MCF 10A (cell line): ENCODE measurements at regions not wholly inside any gene's neighbourhood (a gene's known extent, or its start where the extent isn't known, plus 50 kb on each side); places are given as distances from the start of the nearest gene placed in this dataset.
A peak's percentile ranks its signal among the peaks of the same experiment; 100 is the strongest.

Experiments
- BruUV-seq: library from RNA; stranded (reverse); fragments of 400-500 nt; replicated peaks from 2 replicates; lab custom pipeline; 2021; lab: Mats Ljungman, UMichigan
- CTCF ChIA-PET: fragments of 300-600 bp; sonication (Branson Sonifier 250); formaldehyde crosslinking; extraction: SDS; loops from one replicate; lab custom pipeline; 2021; ENCODE audit warnings: antibody characterized with exemption, inconsistent platforms; lab: Yijun Ruan, JAX
- POLR2A ChIA-PET: fragments of 300-600, 350-650 bp; sonication (Branson Sonifier 250); formaldehyde crosslinking; extraction: SDS; loops from one replicate; lab custom pipeline; 2020; ENCODE audit warnings: antibody characterized with exemption, inconsistent platforms; lab: Yijun Ruan, JAX
- DNase-seq: peaks from one replicate; pipeline ENCODE4 v3.0.0-alpha.2; 2018; ENCODE audit not compliant: unreplicated experiment
- H3K27ac Mint-ChIP-seq: one replicate; pipeline ENCODE4 v1.8.0; 2022; ENCODE audit warnings: mild to moderate bottlenecking, low read depth, mixed read lengths; ENCODE audit not compliant: unreplicated experiment
- H3K27me3 Mint-ChIP-seq: one replicate; pipeline ENCODE4 v1.8.0; 2022; ENCODE audit warnings: mixed read lengths; ENCODE audit not compliant: insufficient read depth, unreplicated experiment
- H3K36me3 Mint-ChIP-seq: one replicate; pipeline ENCODE4 v1.8.0; 2022; ENCODE audit warnings: mild to moderate bottlenecking, moderate library complexity, mixed read lengths; ENCODE audit not compliant: insufficient read depth, unreplicated experiment
- H3K4me1 Mint-ChIP-seq: one replicate; pipeline ENCODE4 v1.8.0; 2022; ENCODE audit warnings: mixed read lengths; ENCODE audit not compliant: insufficient read depth, unreplicated experiment
- H3K4me3 Mint-ChIP-seq: one replicate; pipeline ENCODE4 v1.8.0; 2022; ENCODE audit warnings: mild to moderate bottlenecking, moderate library complexity, mixed read lengths; ENCODE audit not compliant: unreplicated experiment
- H3K9me3 Mint-ChIP-seq: one replicate; pipeline ENCODE4 v1.8.0; 2022; ENCODE audit warnings: mixed read lengths; ENCODE audit not compliant: unreplicated experiment
- CTCF ChIP-seq: fragments of 200-600 bp; IDR thresholded peaks from one replicate; pipeline ENCODE4 v1.8.0; 2022; ENCODE audit warnings: antibody characterized with exemption, mild to moderate bottlenecking; ENCODE audit not compliant: unreplicated experiment
- intact Hi-C: fragments of 100-400 bp; cut with micrococcal nuclease; formaldehyde crosslinking; loops from 2 replicates; pipeline ENCODE4 v1.14.1; 2022

- no TSS peak for BruUV-seq
- peaks cover 25% of the 10 kb centered on the region for H3K9me3 Mint-ChIP-seq
- TF ChIP-seq CTCF: no peak
- H3K36me3 Mint-ChIP-seq: no peaks in the 10 kb centered on the region
- POLR2A ChIA-PET: interaction anchor here (0.7 kb wide), 1 partner anchor 30 kb away, joined by 3 read pairs; no protein-coding TSS in a partner anchor
- no peak overlapping the region for H3K4me3 Mint-ChIP-seq
- no peaks in the 10 kb centered on the region for H3K27me3 Mint-ChIP-seq
- intact Hi-C loops: no loop called here
- peak; percentile 54 for DNase-seq
- H3K27ac Mint-ChIP-seq: no peak overlapping the region
- no peaks in the 10 kb centered on the region for H3K4me1 Mint-ChIP-seq
- CTCF ChIA-PET: interaction anchor here (0.5 to 1.4 kb wide), 4 partner anchors 13 to 700 kb away, joined by 3 to 4 read pairs (median 3); no protein-coding TSS in a partner anchor
Measured at GRCh38 chr16:65782611-65783600, 583.6 kb upstream of the CDH5 start.

GRCh38 chr16:65781855-65782254 lies 584.6 kb upstream of the CDH5 start:
- H3K4me1 Mint-ChIP-seq: no peaks in the 10 kb centered on the region
- no TSS peak for BruUV-seq

GRCh38 chr16:65781363-65781762 lies 585.1 kb upstream of the CDH5 start:
- CTCF ChIA-PET: no interaction called here
- no peak for TF ChIP-seq CTCF
- BruUV-seq: no TSS peak
- H3K36me3 Mint-ChIP-seq: no peaks in the 10 kb centered on the region
- H3K4me1 Mint-ChIP-seq: no peaks in the 10 kb centered on the region
- H3K27me3 Mint-ChIP-seq: no peaks in the 10 kb centered on the region
- POLR2A ChIA-PET: no interaction called here
- H3K4me3 Mint-ChIP-seq: no peak overlapping the region
- H3K27ac Mint-ChIP-seq: no peak overlapping the region
- peaks cover 20% of the 10 kb centered on the region for H3K9me3 Mint-ChIP-seq
- intact Hi-C loops: no loop called here
- no peak for DNase-seq

More at GRCh38 chr16:65781855-65782254, 584.6 kb upstream of the CDH5 start:
- intact Hi-C loops: no loop called here
- H3K4me3 Mint-ChIP-seq: no peak overlapping the region
- POLR2A ChIA-PET: no interaction called here
- no peak overlapping the region for H3K27ac Mint-ChIP-seq
- H3K36me3 Mint-ChIP-seq: no peaks in the 10 kb centered on the region
- peaks cover 20% of the 10 kb centered on the region for H3K9me3 Mint-ChIP-seq
- DNase-seq: no peak
- CTCF ChIA-PET: interaction anchor here (0.5 to 0.6 kb wide), 2 partner anchors 236 to 698 kb away, joined by 3 read pairs; no protein-coding TSS in a partner anchor
- H3K27me3 Mint-ChIP-seq: no peaks in the 10 kb centered on the region
- TF ChIP-seq CTCF: no peak

GRCh38 chr16:65779201-65779600 lies 587.3 kb upstream of the CDH5 start:
- no peak for DNase-seq
- H3K4me1 Mint-ChIP-seq: no peaks in the 10 kb centered on the region
- CTCF ChIA-PET: interaction anchor here (0.5 to 1.2 kb wide), 2 partner anchors 384 to 490 kb away, joined by 3 read pairs; no protein-coding TSS in a partner anchor
- intact Hi-C loops: no loop called here
- no peaks in the 10 kb centered on the region for H3K36me3 Mint-ChIP-seq
- H3K4me3 Mint-ChIP-seq: no peak overlapping the region
- peaks cover 20% of the 10 kb centered on the region for H3K9me3 Mint-ChIP-seq
- H3K27ac Mint-ChIP-seq: no peak overlapping the region
- BruUV-seq: no TSS peak
- POLR2A ChIA-PET: no interaction called here
- no peaks in the 10 kb centered on the region for H3K27me3 Mint-ChIP-seq
- TF ChIP-seq CTCF: no peak
